H1 (cell line): ENCODE measurements at regions not wholly inside any gene's neighbourhood (a gene's known extent, or its start where the extent isn't known, plus 50 kb on each side); places are given as distances from the start of the nearest gene placed in this dataset.

Source experiments
- CTCF ChIA-PET: fragments of 300-600 bp; sonication (Branson Sonifier 250); formaldehyde crosslinking; loops from one replicate; lab custom pipeline; 2021; ENCODE audit not compliant: partially characterized antibody; lab: Charles Lee
- POLR2A ChIA-PET: fragments of 300-600 bp; sonication (Branson Sonifier 250); formaldehyde crosslinking; loops from one replicate; lab custom pipeline; 2021; ENCODE audit warnings: inconsistent platforms; ENCODE audit not compliant: partially characterized antibody; lab: Charles Lee
- DNase-seq, 2 experiments: peaks; one replicate each; pipeline versions ENCODE4 v3.0.0 to v3.0.0-alpha.2; 2010 to 2022; ENCODE audit warnings: low spot score in 2 of 2, low read depth in 1 of 2, mixed read lengths in 1 of 2
- FAIRE-seq: peaks from 2 replicates; lab custom pipeline; 2011; peaks lifted over from hg19 to GRCh38; lab: Jason Lieb, UNC
- H2AFZ ChIP-seq: 2 replicates; pipeline ENCODE4 v1.8.1; 2012; ENCODE audit warnings: low read length, inconsistent platforms
- H2AK5ac ChIP-seq: 2 replicates; pipeline ENCODE4 v1.6.1; 2013; ENCODE audit warnings: low read depth, low read length
- H2BK120ac ChIP-seq: replicated peaks from 2 replicates; pipeline ENCODE3; 2013; ENCODE audit warnings: low read depth, low read length, inconsistent platforms
- H2BK12ac ChIP-seq: 2 replicates; pipeline ENCODE4 v1.6.1; 2013; ENCODE audit warnings: low read depth, low read length
- H2BK15ac ChIP-seq: 2 replicates; pipeline ENCODE4 v1.6.1; 2013; ENCODE audit warnings: low read length
- H2BK20ac ChIP-seq: 2 replicates; pipeline ENCODE4 v1.6.1; 2013; ENCODE audit warnings: low read length
- H2BK5ac ChIP-seq: 2 replicates; pipeline ENCODE4 v1.6.1; 2013; ENCODE audit warnings: low read depth, low read length
- H3K14ac ChIP-seq: 2 replicates; pipeline ENCODE4 v1.6.1; 2013; ENCODE audit warnings: inconsistent platforms; ENCODE audit not compliant: insufficient read length
- H3K18ac ChIP-seq: 2 replicates; pipeline ENCODE4 v1.6.1; 2013; ENCODE audit warnings: low read length; ENCODE audit errors: extremely low read depth
- H3K23ac ChIP-seq: 2 replicates; pipeline ENCODE4 v1.6.1; 2013; ENCODE audit warnings: inconsistent platforms; ENCODE audit not compliant: insufficient read length
- H3K23me2 ChIP-seq: 2 replicates; pipeline ENCODE4 v1.6.1; 2013; ENCODE audit warnings: low read depth, low read length
- H3K27ac ChIP-seq: 2 replicates; pipeline ENCODE4 v1.6.1; 2011; ENCODE audit warnings: low read depth, low read length, inconsistent platforms
- H3K27me3 ChIP-seq, 4 experiments: replicated peaks in 1 of 4; 1 replicate in 1 of 4; 2 replicates in 3 of 4; pipeline versions ENCODE4 v1.6.1 to v1.8.1; 2011 to 2013; ENCODE audit warnings: low read length in 3 of 4, mild to moderate bottlenecking in 3 of 4, inconsistent platforms in 2 of 4, mixed read lengths in 2 of 4, moderate library complexity in 1 of 4; ENCODE audit not compliant: control insufficient read depth in 3 of 4, insufficient read depth in 3 of 4; ENCODE audit errors: extremely low read depth in 1 of 4
- H3K36me3 ChIP-seq, 4 experiments: 2 replicates each; pipeline versions ENCODE4 v1.6.1 to v1.8.1; 2011 to 2013; ENCODE audit warnings: mild to moderate bottlenecking in 4 of 4, low read length in 3 of 4, moderate library complexity in 2 of 4, control low read depth in 1 of 4, inconsistent platforms in 1 of 4; ENCODE audit not compliant: insufficient read depth in 4 of 4, control insufficient read depth in 2 of 4
- H3K4ac ChIP-seq: replicated peaks from 2 replicates; pipeline ENCODE3; 2013; ENCODE audit warnings: low read length, low read depth, mixed read lengths, inconsistent platforms; ENCODE audit not compliant: insufficient read length
- H3K4me1 ChIP-seq, 4 experiments: replicated peaks in 1 of 4; 1 replicate in 1 of 4; 2 replicates in 3 of 4; pipeline versions ENCODE4 v1.6.1 to v1.8.1; 2011 to 2013; ENCODE audit warnings: low read length in 3 of 4, inconsistent platforms in 2 of 4, mixed read lengths in 1 of 4; ENCODE audit not compliant: insufficient read depth in 4 of 4, control insufficient read depth in 3 of 4
- H3K4me2 ChIP-seq, 2 experiments: 2 replicates each; pipeline versions ENCODE4 v1.6.1 to v1.8.1; 2011 to 2013; ENCODE audit warnings: low read depth in 2 of 2, low read length in 2 of 2, control low read depth in 1 of 2, inconsistent platforms in 1 of 2, mild to moderate bottlenecking in 1 of 2; ENCODE audit not compliant: insufficient read depth in 1 of 2
- H3K4me3 ChIP-seq, 4 experiments: fragments of 200-600, 300-600 bp in 1 of 4; sonication (generic), shearing (Covaris generic), sonication (Bioruptor Twin) in 1 of 4; 2 replicates each; pipeline versions ENCODE4 v1.5.1 to v1.8.1; 2011 to 2016; ENCODE audit warnings: low read length in 4 of 4, low read depth in 3 of 4, control low read depth in 2 of 4, inconsistent platforms in 2 of 4, mild to moderate bottlenecking in 2 of 4, mixed read lengths in 1 of 4, moderate library complexity in 1 of 4; ENCODE audit not compliant: insufficient read depth in 2 of 4; ENCODE audit errors: extremely low read depth in 1 of 4
- H3K56ac ChIP-seq: replicated peaks from 2 replicates; pipeline ENCODE3; 2013; ENCODE audit warnings: low read depth, mild to moderate bottlenecking, mixed read lengths, low read length, inconsistent platforms; ENCODE audit not compliant: insufficient read length
- H3K79me1 ChIP-seq: 2 replicates; pipeline ENCODE4 v1.6.1; 2013; ENCODE audit warnings: low read depth, low read length, control low read depth
- H3K79me2 ChIP-seq, 2 experiments: 2 replicates each; pipeline versions ENCODE4 v1.6.1 to v1.8.1; 2012 to 2013; ENCODE audit warnings: low read length in 2 of 2, mild to moderate bottlenecking in 2 of 2, inconsistent platforms in 1 of 2; ENCODE audit not compliant: insufficient read depth in 2 of 2, control insufficient read depth in 1 of 2
- H3K9ac ChIP-seq, 4 experiments: replicated peaks in 1 of 4; 1 replicate in 1 of 4; 2 replicates in 3 of 4; pipeline versions ENCODE4 v1.6.1 to v1.8.1; 2011 to 2013; ENCODE audit warnings: low read depth in 3 of 4, low read length in 3 of 4, control low read depth in 2 of 4, mild to moderate bottlenecking in 2 of 4, moderate library complexity in 2 of 4, inconsistent platforms in 1 of 4; ENCODE audit errors: extremely low read depth in 1 of 4
- H3K9me3 ChIP-seq, 2 experiments: 2 replicates each; pipeline versions ENCODE4 v1.6.1 to v1.8.1; 2012 to 2013; ENCODE audit warnings: mild to moderate bottlenecking in 2 of 2, moderate library complexity in 2 of 2, control low read depth in 1 of 2, inconsistent platforms in 1 of 2, low read depth in 1 of 2, low read length in 1 of 2, mixed read lengths in 1 of 2; ENCODE audit not compliant: insufficient read depth in 2 of 2
- H4K20me1 ChIP-seq, 2 experiments: replicated peaks in 1 of 2; 2 replicates each; pipeline versions ENCODE3 to v1.8.1; 2011 to 2013; ENCODE audit warnings: inconsistent platforms in 2 of 2, low read length in 2 of 2, mild to moderate bottlenecking in 1 of 2; ENCODE audit not compliant: insufficient read depth in 2 of 2, control insufficient read depth in 1 of 2
- H4K5ac ChIP-seq: 2 replicates; pipeline ENCODE4 v1.6.1; 2013; ENCODE audit warnings: low read length, low read depth, mixed read lengths, inconsistent platforms; ENCODE audit not compliant: insufficient read length
- H4K8ac ChIP-seq: 2 replicates; pipeline ENCODE4 v1.8.0; 2013; ENCODE audit warnings: mild to moderate bottlenecking, moderate library complexity, low read length, inconsistent platforms; ENCODE audit not compliant: insufficient read depth; ENCODE audit errors: extremely low read depth
- H4K91ac ChIP-seq: replicated peaks from 2 replicates; pipeline ENCODE3; 2013; ENCODE audit warnings: low read length, mixed read lengths, inconsistent platforms; ENCODE audit not compliant: insufficient read length
- ATF3 ChIP-seq: IDR thresholded peaks from 2 replicates; pipeline ENCODE4 v1.6.1; 2011; ENCODE audit warnings: low read depth, mild to moderate bottlenecking, low read length; ENCODE audit not compliant: insufficient read depth
- JUN ChIP-seq: IDR thresholded peaks from 2 replicates; pipeline ENCODE4 v1.6.1; 2011; ENCODE audit warnings: low read depth, mild to moderate bottlenecking, improper control_type of control experiment, low read length
- POLR2AphosphoS5 ChIP-seq: IDR thresholded peaks from 2 replicates; pipeline ENCODE4 v1.6.1; 2011; ENCODE audit warnings: low read depth, low read length
- POU5F1 ChIP-seq: IDR thresholded peaks from 2 replicates; pipeline ENCODE4 v1.6.1; 2011; ENCODE audit warnings: low read depth, mild to moderate bottlenecking, low read length, moderate library complexity
- SIX5 ChIP-seq: IDR thresholded peaks from 2 replicates; pipeline ENCODE4 v1.6.1; 2011; ENCODE audit warnings: mild to moderate bottlenecking, low read depth, low read length
- SUZ12 ChIP-seq: fragments of 200-600 bp; sonication (generic); IDR thresholded peaks from 2 replicates; pipeline ENCODE4 v1.6.1; 2012; ENCODE audit warnings: mild to moderate bottlenecking, inconsistent platforms, low read length, moderate library complexity, mixed read lengths
- TAF1 ChIP-seq: IDR thresholded peaks from 2 replicates; pipeline ENCODE4 v1.6.1; 2011; ENCODE audit warnings: mild to moderate bottlenecking, low read depth, low read length
- TAF7 ChIP-seq: optimal IDR thresholded peaks from 2 replicates; pipeline ENCODE3; 2011; ENCODE audit warnings: low read depth, mild to moderate bottlenecking, inconsistent platforms, low read length, moderate library complexity, borderline replicate concordance
- WGBS, 2 experiments: shearing (Covaris generic) in 1 of 2; methylation state at CpG; one replicate each; pipeline versions ENCODE4 v1.1.6 to v1.1.7; 2013 to 2015; ENCODE audit warnings: low lambda C conversion rate in 2 of 2, mixed read lengths in 2 of 2, inconsistent platforms in 1 of 2, low coverage in 1 of 2, missing lambda C conversion rate in 1 of 2; ENCODE audit not compliant: insufficient replicate concordance in 2 of 2, insufficient coverage in 1 of 2, insufficient read length in 1 of 2; ENCODE audit errors: extremely low coverage in 1 of 2, missing lambda C conversion rate in 1 of 2; 5-methylcytosine and 5-hydroxymethylcytosine counted together

DNA sequence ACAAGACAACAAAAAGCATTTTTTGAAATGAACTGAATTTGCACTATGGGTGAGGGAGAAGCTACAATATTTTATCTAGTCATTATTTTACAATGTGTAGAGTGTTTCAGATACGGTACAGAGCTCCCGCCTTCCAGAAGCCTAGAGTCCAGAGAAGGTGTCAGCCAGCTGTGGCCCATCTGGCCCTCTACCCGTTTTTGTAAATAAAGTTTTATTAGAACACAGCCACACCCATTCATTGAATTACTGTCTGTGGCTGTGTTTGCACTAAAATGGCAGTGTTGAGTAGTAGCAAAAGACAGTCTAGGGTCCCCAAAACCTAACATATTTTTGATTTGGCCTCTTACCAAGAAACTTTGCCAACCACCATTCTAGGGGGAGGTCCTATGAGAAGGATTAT is 162.0 kb downstream of the JCAD start:
- H4K5ac ChIP-seq, result no peak overlapping the region
- no peak overlapping the region for H2AK5ac ChIP-seq
- ChIA-PET POLR2A (no interaction called here), CTCF (interaction anchor here (0.7 to 1.8 kb wide), 4 partner anchors 11 to 482 kb away, joined by 3 to 7 read pairs (median 4); no protein-coding TSS in a partner anchor)
- H2BK20ac ChIP-seq, result no peak overlapping the region
- no peak overlapping the region for H2AFZ ChIP-seq
- H3K4me1 ChIP-seq, result no peaks in the 10 kb centered on the region; a peak in 1 of 7 replicates
- no peak overlapping the region for H3K27ac ChIP-seq
- H3K36me3 ChIP-seq, result no peaks in the 10 kb centered on the region
- 73% methylated on average over 3 of the region's 3 CpGs; no CpG with 5 or more reads in 1 of the 2 experiments for WGBS, 2 experiments
- no peak overlapping the region for H3K56ac ChIP-seq
- H2BK12ac ChIP-seq, result no peak overlapping the region
- H3K23me2 ChIP-seq, result no peaks in the 10 kb centered on the region
- H3K9ac ChIP-seq, result no peak overlapping the region
- FAIRE-seq (no peak), DNase-seq (no peak)
- H3K4ac ChIP-seq, result no peak overlapping the region
- no peak overlapping the region for H2BK5ac ChIP-seq
- H3K79me1 ChIP-seq, result no peaks in the 10 kb centered on the region
- H3K27me3 ChIP-seq, result no peaks in the 10 kb centered on the region
- H2BK15ac ChIP-seq, result no peak overlapping the region
- H4K20me1 ChIP-seq, result no peaks in the 10 kb centered on the region
- no peaks in the 10 kb centered on the region for H3K9me3 ChIP-seq
- no peak overlapping the region for H3K18ac ChIP-seq
- H3K79me2 ChIP-seq, result no peaks in the 10 kb centered on the region
- H3K14ac ChIP-seq, result no peak overlapping the region
- H2BK120ac ChIP-seq, result no peak overlapping the region
- H3K4me2 ChIP-seq, result no peak overlapping the region
- H3K4me3 ChIP-seq, result no peak overlapping the region
- H4K8ac ChIP-seq, result no peak overlapping the region
- no peak overlapping the region for H4K91ac ChIP-seq
- H3K23ac ChIP-seq, result no peak overlapping the region
- TF ChIP-seq SIX5, result no peak
- TF ChIP-seq TAF1, result no peak
- TF ChIP-seq ATF3, result no peak
- TF ChIP-seq POU5F1, result no peak
- no peak for TF ChIP-seq JUN
- TF ChIP-seq POLR2AphosphoS5, result no peak
- TF ChIP-seq SUZ12, result no peak
- no peak for TF ChIP-seq TAF7
